ENCODE measurements at regions not wholly inside any gene's neighbourhood (a gene's known extent, or its start where the extent isn't known, plus 50 kb on each side); places are given as distances from the start of the nearest gene placed in this dataset.

- TF ChIP-seq EZH2phosphoT487 (IDR thresholded peaks at IDR 0.05; ENCODE audit: insufficient read depth, low read depth) (no peak), EZH2 (IDR thresholded peaks at IDR 0.05; ENCODE audit: insufficient read depth, poor library complexity, severe bottlenecking) (no peak)
These were observed 734.0 kb upstream of the CDH7 start for GRCh38 chr18:65016631-65017371.

Measured in GM23248 (cell line).